ENCODE measurements at regions not wholly inside any gene's neighbourhood (a gene's known extent, or its start where the extent isn't known, plus 50 kb on each side); places are given as distances from the start of the nearest gene placed in this dataset.
"Not testable (repeated sequence)": the region's sequence is repeated elsewhere in the genome, so short reads cannot be mapped to it uniquely, and the experiment has no call there.

DNA sequence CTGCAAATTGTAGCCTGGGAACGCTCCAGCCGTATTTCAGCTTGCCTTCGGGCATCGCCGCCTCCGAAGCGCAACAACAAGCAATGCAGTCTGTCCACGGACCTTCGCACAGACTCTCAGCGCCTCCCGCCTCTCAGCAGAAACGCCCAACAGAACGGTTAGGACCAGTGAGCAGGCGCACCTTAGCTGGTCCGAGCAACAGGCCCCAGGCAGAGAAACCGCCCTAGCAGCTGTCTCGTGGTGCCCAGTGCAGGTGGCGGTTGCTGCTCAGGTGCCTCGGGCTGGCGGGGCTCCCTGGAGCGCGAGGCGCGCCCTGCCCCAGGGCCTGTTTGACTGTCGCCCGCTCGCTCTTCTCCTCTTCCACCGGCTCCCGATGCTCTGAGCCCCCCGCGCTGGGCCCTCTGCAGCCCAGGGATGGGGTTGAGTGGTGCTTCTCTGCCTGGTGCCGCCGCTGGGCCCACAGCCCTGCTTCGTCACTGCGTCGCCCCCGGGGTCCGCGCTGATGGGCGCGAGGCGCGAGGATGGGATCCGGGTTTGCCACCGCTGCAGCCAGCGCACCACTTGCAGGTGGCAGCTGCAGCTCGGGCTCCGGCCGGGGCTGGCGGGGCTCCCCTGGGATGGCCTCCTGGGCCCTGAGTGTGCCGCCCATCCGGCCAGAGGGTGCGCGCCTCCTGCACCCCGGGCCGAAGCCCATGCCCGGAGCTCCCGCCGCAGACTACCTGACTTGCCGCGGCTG lies 268.4 kb upstream of the FRG2C start:
- Mint-ChIP-seq H3K27me3 (ENCODE audit: low read depth) (no peaks in the 10 kb centered on the region), H3K4me1 (peaks cover 18% of the 10 kb centered on the region), H3K36me3 (ENCODE audit: low read depth) (no peaks in the 10 kb centered on the region), H3K4me3 (no peak overlapping the region), H3K9me3 (peaks cover 10% of the 10 kb centered on the region), H3K27ac (no peak overlapping the region)
- TF ChIP-seq, protein P1, sequence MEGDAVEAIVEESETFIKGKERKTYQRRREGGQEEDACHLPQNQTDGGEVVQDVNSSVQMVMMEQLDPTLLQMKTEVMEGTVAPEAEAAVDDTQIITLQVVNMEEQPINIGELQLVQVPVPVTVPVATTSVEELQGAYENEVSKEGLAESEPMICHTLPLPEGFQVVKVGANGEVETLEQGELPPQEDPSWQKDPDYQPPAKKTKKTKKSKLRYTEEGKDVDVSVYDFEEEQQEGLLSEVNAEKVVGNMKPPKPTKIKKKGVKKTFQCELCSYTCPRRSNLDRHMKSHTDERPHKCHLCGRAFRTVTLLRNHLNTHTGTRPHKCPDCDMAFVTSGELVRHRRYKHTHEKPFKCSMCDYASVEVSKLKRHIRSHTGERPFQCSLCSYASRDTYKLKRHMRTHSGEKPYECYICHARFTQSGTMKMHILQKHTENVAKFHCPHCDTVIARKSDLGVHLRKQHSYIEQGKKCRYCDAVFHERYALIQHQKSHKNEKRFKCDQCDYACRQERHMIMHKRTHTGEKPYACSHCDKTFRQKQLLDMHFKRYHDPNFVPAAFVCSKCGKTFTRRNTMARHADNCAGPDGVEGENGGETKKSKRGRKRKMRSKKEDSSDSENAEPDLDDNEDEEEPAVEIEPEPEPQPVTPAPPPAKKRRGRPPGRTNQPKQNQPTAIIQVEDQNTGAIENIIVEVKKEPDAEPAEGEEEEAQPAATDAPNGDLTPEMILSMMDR (IDR thresholded peaks at IDR 0.05; ENCODE audit: unreplicated experiment in 3 of 3) = no peak

DNA sequence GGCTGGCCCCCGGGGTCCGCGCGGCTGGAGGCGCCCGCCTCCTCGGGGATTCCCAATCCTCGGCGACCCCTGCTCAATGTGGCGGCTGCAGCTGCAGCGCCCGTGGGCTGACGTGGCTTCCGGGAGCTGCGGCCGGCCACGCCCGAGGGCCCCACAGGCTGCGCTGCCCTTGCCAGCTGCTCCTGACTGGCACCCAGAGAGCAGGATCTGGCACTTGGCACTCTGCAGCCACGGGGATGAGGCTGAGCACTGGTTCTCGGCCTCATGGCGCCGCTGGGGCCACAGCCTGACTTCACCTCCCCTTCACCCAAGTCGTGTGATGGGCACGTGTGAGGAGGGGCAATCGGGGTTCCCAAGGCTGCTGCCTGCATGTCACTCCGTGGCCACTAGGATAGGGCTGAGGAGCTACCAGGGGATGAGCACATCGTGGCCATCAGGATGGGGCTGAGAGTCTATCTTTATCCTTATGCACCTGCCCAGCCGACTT lies 267.8 kb upstream of the FRG2C start:
- no peaks in the 10 kb centered on the region for H3K27me3 Mint-ChIP-seq (ENCODE audit: low read depth)
- H3K9me3 Mint-ChIP-seq = peaks cover 10% of the 10 kb centered on the region
- TF ChIP-seq, protein P1 (IDR thresholded peaks at IDR 0.05; ENCODE audit: unreplicated experiment in 3 of 3) = no peak
- no peak overlapping the region for H3K4me3 Mint-ChIP-seq
- no peak overlapping the region for H3K27ac Mint-ChIP-seq
- H3K36me3 Mint-ChIP-seq (ENCODE audit: low read depth) = no peaks in the 10 kb centered on the region
- H3K4me1 Mint-ChIP-seq = peaks cover 18% of the 10 kb centered on the region

DNA sequence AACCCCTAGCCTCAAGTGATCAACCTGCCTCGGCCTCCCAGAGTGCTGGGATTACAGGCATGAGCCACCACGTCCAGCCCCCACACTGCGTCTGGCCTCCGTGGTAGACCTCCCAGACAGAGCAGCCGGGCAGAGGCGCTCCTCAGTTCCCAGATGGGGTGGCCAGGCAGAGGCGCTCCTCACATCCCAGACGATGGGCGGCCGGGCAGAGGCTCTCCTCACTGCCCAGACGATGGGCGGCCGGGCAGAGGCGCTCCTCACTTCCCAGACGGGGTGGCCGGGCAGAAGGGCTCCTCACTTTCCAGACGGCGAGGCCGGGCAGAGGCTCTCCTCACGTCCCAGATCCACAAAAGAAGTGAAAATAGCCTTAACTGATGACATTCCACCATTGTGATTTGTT lies 266.6 kb upstream of the FRG2C start:
- H3K4me3 Mint-ChIP-seq; H3K36me3 Mint-ChIP-seq (ENCODE audit: low read depth); H3K27ac Mint-ChIP-seq; H3K27me3 Mint-ChIP-seq (ENCODE audit: low read depth): not testable (repeated sequence)
- H3K4me1 Mint-ChIP-seq = peaks cover 18% of the 10 kb centered on the region
- peaks cover 10% of the 10 kb centered on the region for H3K9me3 Mint-ChIP-seq

DNA sequence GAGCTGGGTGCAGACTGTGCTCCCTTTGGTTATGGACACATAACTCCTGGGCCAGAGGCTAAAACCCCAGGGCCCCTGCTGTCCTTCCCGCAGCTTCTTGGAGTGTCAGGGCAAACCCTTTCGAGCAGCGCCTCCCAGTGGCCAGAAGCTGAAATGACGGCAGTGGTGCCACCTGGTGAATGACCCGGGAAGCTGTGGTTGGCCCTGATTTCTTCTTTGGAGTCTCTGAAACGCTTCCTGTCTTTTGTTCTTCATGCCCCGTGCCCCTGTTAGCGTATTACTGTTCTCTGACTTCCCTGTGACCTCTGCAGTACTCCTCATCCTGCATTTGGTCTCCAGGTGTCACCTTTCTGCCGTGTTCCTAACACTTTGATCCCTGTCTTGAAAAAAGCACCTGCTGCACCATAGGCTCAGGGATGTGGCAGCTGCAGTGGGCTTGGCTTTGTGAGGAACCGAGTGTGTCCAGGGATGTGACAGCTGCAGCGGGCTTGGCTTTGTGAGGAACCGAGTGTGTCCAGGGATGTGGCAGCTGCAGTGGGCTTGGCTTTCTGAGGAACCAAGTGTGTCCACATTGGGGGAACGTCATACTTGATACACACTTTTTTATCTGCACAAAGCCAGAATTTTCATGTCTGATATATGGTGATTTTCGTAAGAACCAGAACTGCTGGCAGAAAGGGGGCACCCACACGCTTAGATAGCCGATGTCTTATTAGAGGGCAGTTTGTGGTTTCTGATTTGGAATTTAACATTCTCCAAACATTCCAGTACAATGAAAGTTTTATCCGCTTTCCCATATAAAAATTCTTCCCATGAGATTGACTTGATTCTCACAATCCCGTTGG lies 241.8 kb upstream of the FRG2C start:
- H3K27me3 Mint-ChIP-seq (ENCODE audit: low read depth); H3K4me3 Mint-ChIP-seq; H3K36me3 Mint-ChIP-seq (ENCODE audit: low read depth); H3K9me3 Mint-ChIP-seq: not testable (repeated sequence)
- Mint-ChIP-seq H3K27ac (peak overlapping the region; percentile 30 to 50 (median 48)), H3K4me1 (peaks cover 14% of the 10 kb centered on the region)
- TF ChIP-seq, protein P1 (IDR thresholded peaks at IDR 0.05; ENCODE audit: unreplicated experiment in 3 of 3) = peak; percentile 58 to 68 (median 67)

DNA sequence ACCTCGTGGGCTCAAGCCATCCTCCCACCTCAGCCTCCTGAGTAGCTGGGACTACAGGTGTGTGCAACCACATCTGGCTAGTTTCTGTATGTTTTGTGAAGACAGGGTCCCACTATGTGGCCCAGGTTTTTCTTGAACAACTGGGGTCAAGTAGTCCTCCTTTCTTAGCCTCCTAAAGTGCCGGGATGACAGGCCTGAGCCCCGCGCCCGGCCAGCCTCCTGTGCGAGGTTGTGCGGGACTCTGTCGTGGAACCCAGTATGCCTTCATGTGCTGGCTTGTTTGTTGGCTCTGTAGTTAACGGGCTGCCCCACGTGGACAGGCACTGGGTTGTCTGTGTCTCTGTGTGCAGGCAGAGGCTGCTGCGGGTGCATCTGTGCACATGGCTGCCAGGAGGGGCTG lies 238.7 kb upstream of the FRG2C start:
- not testable (repeated sequence) for H3K27ac Mint-ChIP-seq, H3K9me3 Mint-ChIP-seq

DNA sequence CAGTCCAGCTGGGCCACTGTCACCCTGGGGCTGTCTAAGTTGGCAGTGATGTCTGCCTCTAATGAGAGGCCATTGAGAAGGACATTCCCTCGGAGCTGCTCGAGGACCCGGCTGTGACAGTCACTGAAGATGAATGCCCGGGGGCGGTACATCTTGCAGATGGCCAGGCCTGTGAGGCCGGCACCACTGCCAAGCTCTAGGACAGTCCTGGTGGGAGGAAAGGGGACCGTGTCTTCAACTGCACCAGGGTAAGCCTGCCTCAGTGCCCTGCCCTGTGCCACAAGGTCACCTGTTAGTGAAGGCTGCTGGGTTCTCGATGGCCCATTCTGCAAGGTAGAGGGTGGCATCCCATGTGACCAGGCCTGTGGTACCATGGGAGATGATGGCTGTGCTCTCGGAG lies 236.6 kb upstream of the FRG2C start:
- H3K4me3 Mint-ChIP-seq; H3K36me3 Mint-ChIP-seq (ENCODE audit: low read depth); H3K9me3 Mint-ChIP-seq; H3K27me3 Mint-ChIP-seq (ENCODE audit: low read depth); H3K27ac Mint-ChIP-seq: not testable (repeated sequence)
- peaks cover 13% of the 10 kb centered on the region for H3K4me1 Mint-ChIP-seq

More for the DNA sequence above, 238.7 kb upstream of the FRG2C start:
- not testable (repeated sequence) for H3K36me3 Mint-ChIP-seq (ENCODE audit: low read depth); H3K4me3 Mint-ChIP-seq; H3K27me3 Mint-ChIP-seq (ENCODE audit: low read depth)
- peaks cover 19% of the 10 kb centered on the region for H3K4me1 Mint-ChIP-seq

DNA sequence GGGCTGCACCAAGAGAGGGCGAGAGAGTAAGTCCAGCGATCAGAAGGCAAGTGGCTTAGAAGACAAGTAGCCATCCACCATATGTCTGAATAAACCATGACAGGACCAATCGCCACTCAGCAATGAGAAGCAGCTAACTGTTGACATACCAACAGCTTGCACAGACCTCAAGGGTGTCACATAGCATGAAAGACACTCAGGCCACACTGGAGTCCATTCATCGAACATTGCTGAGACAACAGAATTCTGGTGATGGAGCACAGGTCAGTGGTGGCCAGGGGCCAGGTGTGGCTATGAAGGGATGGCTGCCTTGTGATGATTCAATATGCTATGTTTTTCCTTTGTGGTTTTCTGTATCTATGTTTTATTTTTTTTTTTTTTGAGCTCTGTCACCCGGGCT lies 236.2 kb upstream of the FRG2C start:
- H3K27me3 Mint-ChIP-seq (ENCODE audit: low read depth); H3K9me3 Mint-ChIP-seq; H3K36me3 Mint-ChIP-seq (ENCODE audit: low read depth); H3K27ac Mint-ChIP-seq; H3K4me3 Mint-ChIP-seq; H3K4me1 Mint-ChIP-seq: not testable (repeated sequence)
